ENCODE measurements at regions not wholly inside any gene's neighbourhood (a gene's known extent, or its start where the extent isn't known, plus 50 kb on each side); places are given as distances from the start of the nearest gene placed in this dataset.

DNA sequence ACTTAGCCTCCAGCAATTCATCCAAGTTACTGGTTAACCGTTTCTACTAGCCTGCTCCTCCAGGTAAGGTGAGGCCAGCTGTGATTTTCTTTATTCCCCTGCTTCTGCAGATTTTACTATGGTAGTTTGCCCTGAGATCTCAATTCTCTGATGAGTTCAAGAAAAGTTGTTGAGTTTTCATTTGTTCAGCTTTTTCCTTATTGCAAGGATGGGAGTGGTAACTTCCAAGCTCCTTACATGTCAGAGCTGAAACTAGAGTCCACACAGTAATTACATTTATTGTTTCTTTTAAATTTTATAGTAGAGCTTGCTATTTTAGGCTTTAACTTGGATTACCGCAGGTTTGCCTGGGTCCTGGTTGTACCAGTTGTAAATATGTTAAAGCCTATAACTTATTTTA lies 76.9 kb upstream of the ZRANB2 start:
- TF ChIP-seq, protein P1, sequence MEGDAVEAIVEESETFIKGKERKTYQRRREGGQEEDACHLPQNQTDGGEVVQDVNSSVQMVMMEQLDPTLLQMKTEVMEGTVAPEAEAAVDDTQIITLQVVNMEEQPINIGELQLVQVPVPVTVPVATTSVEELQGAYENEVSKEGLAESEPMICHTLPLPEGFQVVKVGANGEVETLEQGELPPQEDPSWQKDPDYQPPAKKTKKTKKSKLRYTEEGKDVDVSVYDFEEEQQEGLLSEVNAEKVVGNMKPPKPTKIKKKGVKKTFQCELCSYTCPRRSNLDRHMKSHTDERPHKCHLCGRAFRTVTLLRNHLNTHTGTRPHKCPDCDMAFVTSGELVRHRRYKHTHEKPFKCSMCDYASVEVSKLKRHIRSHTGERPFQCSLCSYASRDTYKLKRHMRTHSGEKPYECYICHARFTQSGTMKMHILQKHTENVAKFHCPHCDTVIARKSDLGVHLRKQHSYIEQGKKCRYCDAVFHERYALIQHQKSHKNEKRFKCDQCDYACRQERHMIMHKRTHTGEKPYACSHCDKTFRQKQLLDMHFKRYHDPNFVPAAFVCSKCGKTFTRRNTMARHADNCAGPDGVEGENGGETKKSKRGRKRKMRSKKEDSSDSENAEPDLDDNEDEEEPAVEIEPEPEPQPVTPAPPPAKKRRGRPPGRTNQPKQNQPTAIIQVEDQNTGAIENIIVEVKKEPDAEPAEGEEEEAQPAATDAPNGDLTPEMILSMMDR (conservative IDR thresholded peaks at IDR 0.05; ENCODE audit: low read depth, low read length) = no peak
- no peak for TF ChIP-seq EZH2 (IDR thresholded peaks at IDR 0.05; ENCODE audit: low read length, unreplicated experiment)

Data from PC-3 (cell line).